ENCODE measurements at regions not wholly inside any gene's neighbourhood (a gene's known extent, or its start where the extent isn't known, plus 50 kb on each side); places are given as distances from the start of the nearest gene placed in this dataset.

DNA sequence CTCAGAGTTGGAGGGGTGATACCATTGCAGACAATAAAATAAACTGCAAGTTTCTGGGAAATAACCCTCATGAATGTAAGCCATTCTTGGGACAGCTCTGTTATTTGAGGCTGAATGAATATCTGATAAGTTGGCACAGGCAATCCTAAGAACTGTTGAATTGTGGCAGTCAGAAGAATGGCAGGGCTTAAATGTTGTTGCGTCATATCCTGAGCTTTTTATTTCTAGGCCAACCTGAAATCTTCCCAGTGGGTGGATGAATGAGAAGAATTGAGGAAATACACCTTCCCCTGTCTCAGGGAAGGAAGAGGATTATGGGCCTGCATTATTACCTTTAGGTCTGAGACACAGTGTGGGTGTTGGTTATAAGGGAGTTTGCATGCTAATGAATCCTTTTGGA lies 64.4 kb upstream of the C4orf54 start:
- Histone ChIP-seq H3K27me3 (ENCODE audit: insufficient read depth, low read length) (no peaks in the 10 kb centered on the region), H2BK5ac (ENCODE audit: low read depth, low read length, poor library complexity) (no peak overlapping the region), H4K91ac (ENCODE audit: low read depth, low read length) (no peak overlapping the region), H3K23ac (ENCODE audit: low read length) (no peak overlapping the region), H3K4me1 (ENCODE audit: control insufficient read depth in 1 of 2, insufficient read depth in 2 of 2, low read length in 2 of 2) (no peaks in the 10 kb centered on the region), H3K9me3 (ENCODE audit: insufficient read depth, low read depth, low read length) (no peaks in the 10 kb centered on the region), H3K79me1 (ENCODE audit: low read length) (no peaks in the 10 kb centered on the region), H3K79me2 (ENCODE audit: control insufficient read depth, insufficient read depth, low read length, poor library complexity) (no peaks in the 10 kb centered on the region), H3K4ac (ENCODE audit: low read depth, low read length) (no peak overlapping the region), H4K12ac (ENCODE audit: low read depth, low read length) (no peak overlapping the region), H3K18ac (ENCODE audit: low read length) (no peak overlapping the region), H3K36me3 (ENCODE audit: control insufficient read depth in 1 of 2, insufficient read depth in 2 of 2, low read length in 2 of 2) (no peaks in the 10 kb centered on the region), H2BK120ac (ENCODE audit: insufficient read depth, low read length, poor library complexity) (no peak overlapping the region), H4K8ac (ENCODE audit: low read depth, low read length) (no peak overlapping the region), H2AK5ac (ENCODE audit: low read length) (no peak overlapping the region), H3K4me2 (ENCODE audit: low read length) (no peak overlapping the region), H3K27ac (ENCODE audit: low read depth, low read length) (no peak overlapping the region), H3K9ac (ENCODE audit: low read length) (no peak overlapping the region), H2AFZ (ENCODE audit: insufficient read depth, low read length, poor library complexity) (no peak overlapping the region), H3K14ac (ENCODE audit: low read length) (no peak overlapping the region), H2BK12ac (ENCODE audit: low read length) (no peak overlapping the region), H3K4me3 (ENCODE audit: low read depth, low read length) (no peak overlapping the region)
- no peak for DNase-seq
- no CpG with 5 or more reads among the region's 1 CpG for WGBS (ENCODE audit: extremely low coverage, insufficient coverage, insufficient read length)

DNA sequence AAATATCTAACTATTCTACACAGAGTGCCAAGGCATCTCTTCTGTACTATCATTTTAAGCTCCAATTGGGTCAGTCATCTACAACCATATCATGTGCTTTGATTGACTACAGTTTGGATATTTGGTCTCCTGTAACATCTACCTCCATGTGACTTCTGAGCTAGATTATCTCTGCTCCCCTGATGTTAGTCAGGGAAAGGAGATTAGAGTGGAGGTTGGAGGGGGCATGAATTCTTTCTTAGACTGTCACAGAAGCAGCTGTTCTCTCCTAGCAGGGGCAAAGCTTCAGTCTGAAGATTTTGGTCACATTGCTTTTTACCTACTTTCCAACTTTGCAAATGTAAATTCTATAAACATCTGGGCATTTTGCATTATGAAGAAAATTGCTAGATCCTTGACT lies 62.6 kb upstream of the C4orf54 start:
- no peak overlapping the region for H2BK120ac ChIP-seq (ENCODE audit: insufficient read depth, low read length, poor library complexity)
- no peak overlapping the region for H3K9ac ChIP-seq (ENCODE audit: low read length)
- H4K12ac ChIP-seq (ENCODE audit: low read depth, low read length), result no peak overlapping the region
- no peak overlapping the region for H3K14ac ChIP-seq (ENCODE audit: low read length)
- H2BK12ac ChIP-seq (ENCODE audit: low read length), result no peak overlapping the region
- H3K27ac ChIP-seq (ENCODE audit: low read depth, low read length), result no peak overlapping the region
- H3K4me1 ChIP-seq (ENCODE audit: control insufficient read depth in 1 of 2, insufficient read depth in 2 of 2, low read length in 2 of 2), result no peaks in the 10 kb centered on the region
- H2AFZ ChIP-seq (ENCODE audit: insufficient read depth, low read length, poor library complexity), result no peak overlapping the region
- no peaks in the 10 kb centered on the region for H3K27me3 ChIP-seq (ENCODE audit: insufficient read depth, low read length)
- H3K23ac ChIP-seq (ENCODE audit: low read length), result no peak overlapping the region
- no peaks in the 10 kb centered on the region for H3K79me1 ChIP-seq (ENCODE audit: low read length)
- no peak overlapping the region for H3K18ac ChIP-seq (ENCODE audit: low read length)
- H2BK5ac ChIP-seq (ENCODE audit: low read depth, low read length, poor library complexity), result no peak overlapping the region
- H3K4me2 ChIP-seq (ENCODE audit: low read length), result no peak overlapping the region
- no peak overlapping the region for H3K4ac ChIP-seq (ENCODE audit: low read depth, low read length)
- H3K36me3 ChIP-seq (ENCODE audit: control insufficient read depth in 1 of 2, insufficient read depth in 2 of 2, low read length in 2 of 2), result no peaks in the 10 kb centered on the region
- no peak for DNase-seq
- no peak overlapping the region for H4K8ac ChIP-seq (ENCODE audit: low read depth, low read length)
- no peak overlapping the region for H4K91ac ChIP-seq (ENCODE audit: low read depth, low read length)
- no peak overlapping the region for H2AK5ac ChIP-seq (ENCODE audit: low read length)
- no peak overlapping the region for H3K4me3 ChIP-seq (ENCODE audit: low read depth, low read length)
- no peaks in the 10 kb centered on the region for H3K9me3 ChIP-seq (ENCODE audit: insufficient read depth, low read depth, low read length)
- no peaks in the 10 kb centered on the region for H3K79me2 ChIP-seq (ENCODE audit: control insufficient read depth, insufficient read depth, low read length, poor library complexity)

DNA sequence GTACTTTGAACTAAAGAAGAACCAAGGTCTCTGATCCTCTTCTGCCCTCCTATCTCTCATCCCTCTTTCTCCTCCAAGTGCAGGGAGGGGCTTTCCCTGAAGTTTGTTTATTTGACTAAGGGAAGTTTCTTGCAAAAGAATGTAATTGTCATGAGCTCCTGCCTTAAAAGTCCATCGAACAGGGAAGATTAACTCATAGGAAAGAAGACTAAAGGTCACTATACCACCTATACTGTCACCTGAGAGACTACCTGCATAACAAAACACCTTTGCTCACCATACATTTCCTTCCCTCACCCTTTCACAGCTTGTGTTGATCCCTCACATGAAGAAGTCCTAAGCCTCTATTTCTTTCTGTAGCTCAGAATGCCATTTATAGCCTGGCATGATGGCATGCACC lies 59.4 kb upstream of the C4orf54 start:
- Histone ChIP-seq H3K36me3 (ENCODE audit: control insufficient read depth in 1 of 2, insufficient read depth in 2 of 2, low read length in 2 of 2) (no peaks in the 10 kb centered on the region), H3K4me3 (ENCODE audit: low read depth, low read length) (no peak overlapping the region), H3K4me2 (ENCODE audit: low read length) (no peak overlapping the region), H4K91ac (ENCODE audit: low read depth, low read length) (no peak overlapping the region), H3K79me1 (ENCODE audit: low read length) (no peaks in the 10 kb centered on the region), H3K4me1 (ENCODE audit: control insufficient read depth in 1 of 2, insufficient read depth in 2 of 2, low read length in 2 of 2) (no peaks in the 10 kb centered on the region), H3K18ac (ENCODE audit: low read length) (no peak overlapping the region), H2BK12ac (ENCODE audit: low read length) (no peak overlapping the region), H3K14ac (ENCODE audit: low read length) (no peak overlapping the region), H2AFZ (ENCODE audit: insufficient read depth, low read length, poor library complexity) (no peak overlapping the region), H3K4ac (ENCODE audit: low read depth, low read length) (no peak overlapping the region), H3K27me3 (ENCODE audit: insufficient read depth, low read length) (no peaks in the 10 kb centered on the region), H3K9ac (ENCODE audit: low read length) (no peak overlapping the region), H2BK120ac (ENCODE audit: insufficient read depth, low read length, poor library complexity) (no peak overlapping the region), H3K27ac (ENCODE audit: low read depth, low read length) (no peak overlapping the region), H4K8ac (ENCODE audit: low read depth, low read length) (no peak overlapping the region), H3K23ac (ENCODE audit: low read length) (no peak overlapping the region), H4K12ac (ENCODE audit: low read depth, low read length) (no peak overlapping the region), H2BK5ac (ENCODE audit: low read depth, low read length, poor library complexity) (no peak overlapping the region), H2AK5ac (ENCODE audit: low read length) (no peak overlapping the region), H3K9me3 (ENCODE audit: insufficient read depth, low read depth, low read length) (peaks cover 1% of the 10 kb centered on the region), H3K79me2 (ENCODE audit: control insufficient read depth, insufficient read depth, low read length, poor library complexity) (no peaks in the 10 kb centered on the region)
- no CpG with 5 or more reads among the region's 1 CpG for WGBS (ENCODE audit: extremely low coverage, insufficient coverage, insufficient read length)
- no peak for DNase-seq

DNA sequence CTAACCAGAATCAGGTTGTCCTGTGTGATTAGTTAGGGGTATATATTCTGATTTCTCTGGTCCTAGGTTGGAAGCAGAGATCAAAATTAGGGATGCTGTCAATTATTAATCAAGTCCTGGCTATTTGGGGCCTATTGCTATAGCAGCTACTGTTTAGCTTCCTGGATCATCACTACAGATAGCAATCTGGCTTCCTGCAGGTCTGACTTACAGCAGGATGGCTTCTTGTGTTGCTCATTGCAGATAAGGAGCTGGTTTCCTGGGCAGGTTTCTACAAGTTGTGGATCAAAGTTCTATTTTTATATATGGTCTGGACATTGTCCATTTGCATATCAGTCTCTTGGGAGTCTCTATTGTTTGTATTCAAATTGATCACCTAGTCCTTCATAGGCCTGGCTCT lies 57.7 kb upstream of the C4orf54 start:
- Histone ChIP-seq H3K4me1 (ENCODE audit: control insufficient read depth in 1 of 2, insufficient read depth in 2 of 2, low read length in 2 of 2) (no peaks in the 10 kb centered on the region), H3K14ac (ENCODE audit: low read length) (no peak overlapping the region), H3K9me3 (ENCODE audit: insufficient read depth, low read depth, low read length) (peaks cover 1% of the 10 kb centered on the region), H3K23ac (ENCODE audit: low read length) (no peak overlapping the region), H3K18ac (ENCODE audit: low read length) (no peak overlapping the region), H3K79me2 (ENCODE audit: control insufficient read depth, insufficient read depth, low read length, poor library complexity) (no peaks in the 10 kb centered on the region), H2BK5ac (ENCODE audit: low read depth, low read length, poor library complexity) (no peak overlapping the region), H4K8ac (ENCODE audit: low read depth, low read length) (no peak overlapping the region), H3K4me3 (ENCODE audit: low read depth, low read length) (no peak overlapping the region), H3K27me3 (ENCODE audit: insufficient read depth, low read length) (no peaks in the 10 kb centered on the region), H2AFZ (ENCODE audit: insufficient read depth, low read length, poor library complexity) (no peak overlapping the region), H3K4ac (ENCODE audit: low read depth, low read length) (no peak overlapping the region), H3K27ac (ENCODE audit: low read depth, low read length) (no peak overlapping the region), H3K9ac (ENCODE audit: low read length) (no peak overlapping the region), H3K4me2 (ENCODE audit: low read length) (no peak overlapping the region), H4K12ac (ENCODE audit: low read depth, low read length) (no peak overlapping the region), H2AK5ac (ENCODE audit: low read length) (no peak overlapping the region), H4K91ac (ENCODE audit: low read depth, low read length) (no peak overlapping the region), H3K79me1 (ENCODE audit: low read length) (no peaks in the 10 kb centered on the region), H3K36me3 (ENCODE audit: control insufficient read depth in 1 of 2, insufficient read depth in 2 of 2, low read length in 2 of 2) (no peaks in the 10 kb centered on the region), H2BK120ac (ENCODE audit: insufficient read depth, low read length, poor library complexity) (no peak overlapping the region), H2BK12ac (ENCODE audit: low read length) (no peak overlapping the region)
- DNase-seq, result peak in 1 of 2 donors; percentile 55

- no peak overlapping the region for H3K23ac ChIP-seq (ENCODE audit: low read length)
- H4K91ac ChIP-seq (ENCODE audit: low read depth, low read length), result no peak overlapping the region
- no peak overlapping the region for H3K18ac ChIP-seq (ENCODE audit: low read length)
- DNase-seq, result peak; percentile 14 to 74
- no peak overlapping the region for H2BK12ac ChIP-seq (ENCODE audit: low read length)
- H3K9ac ChIP-seq (ENCODE audit: low read length), result no peak overlapping the region
- no CpG with 5 or more reads among the region's 4 CpGs for WGBS (ENCODE audit: extremely low coverage, insufficient coverage, insufficient read length)
- H3K79me1 ChIP-seq (ENCODE audit: low read length), result no peaks in the 10 kb centered on the region
- no peaks in the 10 kb centered on the region for H3K36me3 ChIP-seq (ENCODE audit: control insufficient read depth in 1 of 2, insufficient read depth in 2 of 2, low read length in 2 of 2)
- H2AFZ ChIP-seq (ENCODE audit: insufficient read depth, low read length, poor library complexity), result no peak overlapping the region
- no peak overlapping the region for H2BK120ac ChIP-seq (ENCODE audit: insufficient read depth, low read length, poor library complexity)
- H3K4me1 ChIP-seq (ENCODE audit: control insufficient read depth in 1 of 2, insufficient read depth in 2 of 2, low read length in 2 of 2), result no peaks in the 10 kb centered on the region
- no peak overlapping the region for H3K4me3 ChIP-seq (ENCODE audit: low read depth, low read length)
- H3K9me3 ChIP-seq (ENCODE audit: insufficient read depth, low read depth, low read length), result peaks cover 1% of the 10 kb centered on the region
- no peak overlapping the region for H4K12ac ChIP-seq (ENCODE audit: low read depth, low read length)
- no peak overlapping the region for H4K8ac ChIP-seq (ENCODE audit: low read depth, low read length)
- no peak overlapping the region for H3K14ac ChIP-seq (ENCODE audit: low read length)
- H3K27ac ChIP-seq (ENCODE audit: low read depth, low read length), result no peak overlapping the region
- H3K4me2 ChIP-seq (ENCODE audit: low read length), result no peak overlapping the region
- no peak overlapping the region for H2AK5ac ChIP-seq (ENCODE audit: low read length)
- H3K27me3 ChIP-seq (ENCODE audit: insufficient read depth, low read length), result no peaks in the 10 kb centered on the region
- no peak overlapping the region for H2BK5ac ChIP-seq (ENCODE audit: low read depth, low read length, poor library complexity)
- no peak overlapping the region for H3K4ac ChIP-seq (ENCODE audit: low read depth, low read length)
- no peaks in the 10 kb centered on the region for H3K79me2 ChIP-seq (ENCODE audit: control insufficient read depth, insufficient read depth, low read length, poor library complexity)
Measured at GRCh38 chr4:99714179-99714578, 56.6 kb upstream of the C4orf54 start.

Measured in trophoblast cell (in vitro differentiated cells and primary cell).